Sigmoid colon (tissue), 3 donors: ENCODE measurements at regions not wholly inside any gene's neighbourhood (a gene's known extent, or its start where the extent isn't known, plus 50 kb on each side); places are given as distances from the start of the nearest gene placed in this dataset.

Experiments
- POLR2A ChIP-seq, 2 donors: fragments of 450-650 bp; IDR thresholded peaks; one replicate each; pipeline ENCODE4 v1.6.1; 2016; ENCODE audit warnings: antibody characterized with exemption in 2 of 2, mild to moderate bottlenecking in 2 of 2, moderate library complexity in 2 of 2
- TF ChIP-seq, protein P1 (sequence below), 4 experiments: fragments of 450-650 bp in 3 of 4; fragments of 200-600 bp in 1 of 4; IDR thresholded peaks; one replicate each; pipeline ENCODE4 v1.5.1; 2016 to 2019; ENCODE audit warnings: antibody characterized with exemption in 4 of 4, mild to moderate bottlenecking in 3 of 4, moderate library complexity in 2 of 4

DNA sequence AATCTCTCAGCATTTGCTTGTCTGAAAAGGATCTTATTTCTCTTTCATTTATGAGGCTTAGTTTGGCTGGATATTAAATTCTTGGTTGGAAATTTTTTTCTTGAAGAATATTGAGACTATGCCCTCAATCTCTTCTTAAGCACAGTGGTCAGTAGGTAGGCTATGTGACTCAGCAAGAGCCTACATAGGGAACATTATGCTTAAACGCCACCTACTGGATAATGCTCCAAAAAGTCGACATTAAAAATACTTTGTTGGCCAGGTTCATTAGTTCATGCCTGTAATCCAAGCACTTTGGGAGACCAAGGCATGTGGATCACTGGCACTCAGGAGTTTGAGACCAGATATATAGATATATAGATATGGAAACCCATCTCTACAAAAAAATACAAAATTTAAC, 678.0 kb upstream of the USP24 start:
- TF ChIP-seq, protein P1, sequence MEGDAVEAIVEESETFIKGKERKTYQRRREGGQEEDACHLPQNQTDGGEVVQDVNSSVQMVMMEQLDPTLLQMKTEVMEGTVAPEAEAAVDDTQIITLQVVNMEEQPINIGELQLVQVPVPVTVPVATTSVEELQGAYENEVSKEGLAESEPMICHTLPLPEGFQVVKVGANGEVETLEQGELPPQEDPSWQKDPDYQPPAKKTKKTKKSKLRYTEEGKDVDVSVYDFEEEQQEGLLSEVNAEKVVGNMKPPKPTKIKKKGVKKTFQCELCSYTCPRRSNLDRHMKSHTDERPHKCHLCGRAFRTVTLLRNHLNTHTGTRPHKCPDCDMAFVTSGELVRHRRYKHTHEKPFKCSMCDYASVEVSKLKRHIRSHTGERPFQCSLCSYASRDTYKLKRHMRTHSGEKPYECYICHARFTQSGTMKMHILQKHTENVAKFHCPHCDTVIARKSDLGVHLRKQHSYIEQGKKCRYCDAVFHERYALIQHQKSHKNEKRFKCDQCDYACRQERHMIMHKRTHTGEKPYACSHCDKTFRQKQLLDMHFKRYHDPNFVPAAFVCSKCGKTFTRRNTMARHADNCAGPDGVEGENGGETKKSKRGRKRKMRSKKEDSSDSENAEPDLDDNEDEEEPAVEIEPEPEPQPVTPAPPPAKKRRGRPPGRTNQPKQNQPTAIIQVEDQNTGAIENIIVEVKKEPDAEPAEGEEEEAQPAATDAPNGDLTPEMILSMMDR (IDR thresholded peaks at IDR 0.05), result peak in 1 of 4 experiments; percentile 11
- TF ChIP-seq POLR2A (IDR thresholded peaks at IDR 0.05), result no peak
